IMR-90 (cell line): ENCODE measurements at regions not wholly inside any gene's neighbourhood (a gene's known extent, or its start where the extent isn't known, plus 50 kb on each side); places are given as distances from the start of the nearest gene placed in this dataset.

Source experiments
- BHLHE40 ChIP-seq: fragments of 150-350 bp; IDR thresholded peaks from 2 replicates; pipeline ENCODE4 v1.6.1; 2016; ENCODE audit warnings: mild to moderate bottlenecking, low read depth, low read length
- CEBPB ChIP-seq: IDR thresholded peaks from 2 replicates; pipeline ENCODE4 v1.6.1; 2012; ENCODE audit warnings: low read depth, low read length, improper control_type of control experiment
- CHD1 ChIP-seq: IDR thresholded peaks from 2 replicates; pipeline ENCODE4 v1.6.1; 2012; ENCODE audit warnings: low read depth, low read length, improper control_type of control experiment
- CTCF ChIP-seq: conservative IDR thresholded peaks from 2 replicates; pipeline ENCODE4 v1.5.1; 2012; ENCODE audit warnings: mild to moderate bottlenecking, low read depth, low read length, improper control_type of control experiment
- MAFK ChIP-seq: IDR thresholded peaks from 2 replicates; pipeline ENCODE4 v1.6.1; 2012; ENCODE audit warnings: low read depth, low read length, improper control_type of control experiment
- MAZ ChIP-seq: IDR thresholded peaks from 2 replicates; pipeline ENCODE4 v1.6.1; 2012; ENCODE audit warnings: low read depth, mild to moderate bottlenecking, low read length, improper control_type of control experiment, moderate library complexity, borderline replicate concordance
- MXI1 ChIP-seq: IDR thresholded peaks from 2 replicates; pipeline ENCODE4 v1.6.1; 2012; ENCODE audit warnings: low read depth, mild to moderate bottlenecking, low read length, moderate library complexity, borderline replicate concordance
- POLR2A ChIP-seq: IDR thresholded peaks from 2 replicates; pipeline ENCODE4 v1.6.1; 2012; ENCODE audit warnings: mild to moderate bottlenecking, low read depth, low read length
- RAD21 ChIP-seq: IDR thresholded peaks from 2 replicates; pipeline ENCODE4 v1.6.1; 2012; ENCODE audit warnings: low read length, improper control_type of control experiment
- RCOR1 ChIP-seq: IDR thresholded peaks from 2 replicates; pipeline ENCODE4 v1.6.1; 2012; ENCODE audit warnings: mild to moderate bottlenecking, low read length, improper control_type of control experiment; ENCODE audit not compliant: insufficient replicate concordance
- RFX5 ChIP-seq: IDR thresholded peaks from 2 replicates; pipeline ENCODE4 v1.8.0; 2012; ENCODE audit warnings: low read depth, mild to moderate bottlenecking, low read length, moderate library complexity
- SMC3 ChIP-seq: fragments of 150-350 bp; IDR thresholded peaks from 2 replicates; pipeline ENCODE4 v1.6.1; 2016; ENCODE audit warnings: low read depth, mild to moderate bottlenecking, antibody characterized with exemption, low read length, moderate library complexity
- USF2 ChIP-seq: fragments of 150-350 bp; IDR thresholded peaks from 2 replicates; pipeline ENCODE4 v1.6.1; 2017; ENCODE audit warnings: mild to moderate bottlenecking, antibody characterized with exemption, low read length, low read depth

- TF ChIP-seq CTCF (no peak), POLR2A (no peak), MXI1 (no peak), RCOR1 (no peak), CHD1 (no peak), RAD21 (no peak), RFX5 (no peak), SMC3 (no peak), BHLHE40 (no peak), CEBPB (no peak), MAZ (no peak), USF2 (no peak), MAFK (no peak)
These were observed 181.8 kb upstream of the ADGRL4 start for GRCh38 chr1:79188337-79188736.
